HCT116 (cell line): ENCODE measurements at regions not wholly inside any gene's neighbourhood (a gene's known extent, or its start where the extent isn't known, plus 50 kb on each side); places are given as distances from the start of the nearest gene placed in this dataset.

Source experiments
- ATAC-seq: fragments of 200-7000 bp; cut with Tn5 transposase; 2 replicates; pipeline ENCODE4 v1.9.1; 2020; ENCODE audit warnings: mild to moderate bottlenecking, moderate library complexity
- BruUV-seq: library from RNA; stranded (reverse); fragments of 400-500 nt; replicated peaks from 2 replicates; lab custom pipeline; 2021; lab: Mats Ljungman, UMichigan
- CTCF ChIA-PET: fragments of 300-600 bp; sonication (Branson Sonifier 250); formaldehyde crosslinking; loops from one replicate; lab custom pipeline; 2021; ENCODE audit warnings: antibody characterized with exemption; lab: Charles Lee
- POLR2A ChIA-PET: fragments of 300-600, 350-600 bp; sonication (Branson Sonifier 250); formaldehyde crosslinking; loops from one replicate; lab custom pipeline; 2021; ENCODE audit warnings: antibody characterized with exemption; lab: Charles Lee
- RAD21 ChIA-PET, 2 experiments: fragments of 300-600 bp; sonication (Branson Sonifier 250); formaldehyde crosslinking; loops; one replicate each; lab custom pipeline; 2023; ENCODE audit warnings: low total read pairs in 2 of 2; ENCODE audit not compliant: uncharacterized antibody in 2 of 2, unreplicated experiment in 2 of 2, low non-redundant PET in 1 of 2; lab: Charles Lee
- DNase-seq: peaks from one replicate; pipeline ENCODE4 v3.0.0-alpha.2; 2010; ENCODE audit warnings: low read depth, low spot score
- H2AFZ ChIP-seq: fragments of 200-600 bp; shearing (Covaris generic), sonication (generic); 2 replicates; pipeline ENCODE4 v1.6.1; 2017; ENCODE audit warnings: low read depth, mixed run types, mixed read lengths, antibody characterized with exemption, low read length; ENCODE audit not compliant: poor library complexity, severe bottlenecking
- H3K27ac ChIP-seq: 2 replicates; pipeline ENCODE4 v1.5.1; 2012; ENCODE audit warnings: low read depth, low read length
- H3K27me3 ChIP-seq: fragments of 200-600 bp; sonication (generic); 2 replicates; pipeline ENCODE4 v1.6.1; 2016; ENCODE audit warnings: mixed run types, low read length, mixed read lengths; ENCODE audit not compliant: insufficient read depth
- H3K36me3 ChIP-seq, 2 experiments: fragments of 200-500 bp in 1 of 2; fragments of 200-600 bp in 1 of 2; sonication (Bioruptor generic) in 1 of 2; sonication (generic) in 1 of 2; 2 replicates each; pipeline versions ENCODE4 v1.5.1 to v1.6.1; 2014 to 2016; ENCODE audit warnings: low read length in 2 of 2, inconsistent platforms in 1 of 2, mixed read lengths in 1 of 2, mixed run types in 1 of 2; ENCODE audit not compliant: insufficient read depth in 2 of 2, control insufficient read depth in 1 of 2
- H3K4me1 ChIP-seq, 2 experiments: fragments of 200-600 bp in 1 of 2; sonication (generic) in 1 of 2; 2 replicates each; pipeline versions ENCODE4 v1.5.1 to v1.6.1; 2012 to 2017; ENCODE audit warnings: low read length in 2 of 2, inconsistent platforms in 1 of 2, mild to moderate bottlenecking in 1 of 2, mixed read lengths in 1 of 2, mixed run types in 1 of 2, moderate library complexity in 1 of 2; ENCODE audit not compliant: insufficient read depth in 2 of 2, control insufficient read depth in 1 of 2
- H3K4me2 ChIP-seq: fragments of 200-600 bp; sonication (generic); 2 replicates; pipeline ENCODE4 v1.6.1; 2017; ENCODE audit warnings: mixed run types, low read length, mixed read lengths
- H3K4me3 ChIP-seq, 2 experiments: fragments of 200-600 bp in 1 of 2; sonication (generic) in 1 of 2; replicated peaks in 1 of 2; 2 replicates each; pipeline ENCODE4 v1.5.1; 2011 to 2016; ENCODE audit warnings: low read length in 2 of 2, control low read depth in 1 of 2, low read depth in 1 of 2, mild to moderate bottlenecking in 1 of 2, mixed read lengths in 1 of 2, mixed run types in 1 of 2
- H3K79me2 ChIP-seq: fragments of 200-600 bp; sonication (generic); 2 replicates; pipeline ENCODE4 v1.6.1; 2017; ENCODE audit warnings: mild to moderate bottlenecking, mixed run types, low read length, moderate library complexity, mixed read lengths; ENCODE audit not compliant: insufficient read depth
- H3K9ac ChIP-seq: fragments of 200-600 bp; sonication (generic); 2 replicates; pipeline ENCODE4 v1.6.1; 2016; ENCODE audit warnings: low read length, mixed read lengths
- H3K9me2 ChIP-seq: fragments of 200-600 bp; sonication (generic), shearing (Covaris generic); 2 replicates; pipeline ENCODE4 v1.6.1; 2017; ENCODE audit warnings: mixed run types, mild to moderate bottlenecking, moderate library complexity; ENCODE audit not compliant: insufficient read depth
- H3K9me3 ChIP-seq, 2 experiments: fragments of 200-500 bp in 1 of 2; fragments of 200-600 bp in 1 of 2; sonication (Bioruptor generic) in 1 of 2; sonication (generic) in 1 of 2; 2 replicates each; pipeline ENCODE4 v1.6.1; 2014 to 2017; ENCODE audit warnings: low read length in 2 of 2, mixed read lengths in 2 of 2, inconsistent platforms in 1 of 2, low read depth in 1 of 2, mild to moderate bottlenecking in 1 of 2, mixed run types in 1 of 2, moderate library complexity in 1 of 2; ENCODE audit not compliant: control insufficient read depth in 1 of 2, insufficient read depth in 1 of 2
- H4K20me1 ChIP-seq: fragments of 200-600 bp; sonication (generic), shearing (Covaris generic); 2 replicates; pipeline ENCODE4 v1.6.1; 2017; ENCODE audit warnings: mixed run types, mild to moderate bottlenecking, moderate library complexity; ENCODE audit not compliant: insufficient read depth
- CBX3 ChIP-seq: IDR thresholded peaks from 2 replicates; pipeline ENCODE4 v1.6.1; 2012; ENCODE audit warnings: low read depth
- EGR1 ChIP-seq: IDR thresholded peaks from 2 replicates; pipeline ENCODE4 v1.6.1; 2012; ENCODE audit warnings: low read depth
- ELF1 ChIP-seq: IDR thresholded peaks from 2 replicates; pipeline ENCODE4 v1.6.1; 2012; ENCODE audit warnings: low read depth, borderline replicate concordance
- POLR2A ChIP-seq: IDR thresholded peaks from 2 replicates; pipeline ENCODE4 v1.7.0; 2011; ENCODE audit warnings: borderline replicate concordance; ENCODE audit not compliant: insufficient read depth, insufficient read length; ENCODE audit errors: extremely low read depth
- TCF7L2 ChIP-seq: IDR thresholded peaks from 2 replicates; pipeline ENCODE4 v1.7.0; 2011; ENCODE audit warnings: borderline replicate concordance, inconsistent platforms; ENCODE audit not compliant: insufficient read depth, insufficient read length; ENCODE audit errors: extremely low read depth
- YY1 ChIP-seq: IDR thresholded peaks from 2 replicates; pipeline ENCODE4 v1.6.1; 2011; ENCODE audit warnings: low read length, low read depth, moderate library complexity, mild to moderate bottlenecking; ENCODE audit not compliant: insufficient replicate concordance; ENCODE audit errors: extremely low read depth
- ZBTB33 ChIP-seq: IDR thresholded peaks from 2 replicates; pipeline ENCODE4 v1.6.1; 2011; ENCODE audit warnings: mild to moderate bottlenecking, low read length, moderate library complexity; ENCODE audit not compliant: insufficient replicate concordance; ENCODE audit errors: extremely low read depth
- intact Hi-C: fragments of 100-400 bp; cut with micrococcal nuclease; formaldehyde crosslinking; loops from 2 replicates; pipeline ENCODE4 v1.10.0; 2022
- TF ChIP-seq, protein P1 (sequence below), 3 experiments: fragments of 200-600 bp in 1 of 3; sonication (generic) in 1 of 3; IDR thresholded peaks in 2 of 3; conservative IDR thresholded peaks in 1 of 3; 2 replicates each; pipeline ENCODE4 v1.5.1; 2012 to 2017; ENCODE audit warnings: low read depth in 2 of 3, low read length in 2 of 3, antibody characterized with exemption in 1 of 3, borderline replicate concordance in 1 of 3, control low read depth in 1 of 3, mild to moderate bottlenecking in 1 of 3, mixed read lengths in 1 of 3, mixed run types in 1 of 3, moderate library complexity in 1 of 3; ENCODE audit not compliant: insufficient read depth in 1 of 3
- TF ChIP-seq, protein P2 (sequence below): IDR thresholded peaks from 2 replicates; pipeline ENCODE4 v1.6.1; 2012; ENCODE audit warnings: low read depth

DNA sequence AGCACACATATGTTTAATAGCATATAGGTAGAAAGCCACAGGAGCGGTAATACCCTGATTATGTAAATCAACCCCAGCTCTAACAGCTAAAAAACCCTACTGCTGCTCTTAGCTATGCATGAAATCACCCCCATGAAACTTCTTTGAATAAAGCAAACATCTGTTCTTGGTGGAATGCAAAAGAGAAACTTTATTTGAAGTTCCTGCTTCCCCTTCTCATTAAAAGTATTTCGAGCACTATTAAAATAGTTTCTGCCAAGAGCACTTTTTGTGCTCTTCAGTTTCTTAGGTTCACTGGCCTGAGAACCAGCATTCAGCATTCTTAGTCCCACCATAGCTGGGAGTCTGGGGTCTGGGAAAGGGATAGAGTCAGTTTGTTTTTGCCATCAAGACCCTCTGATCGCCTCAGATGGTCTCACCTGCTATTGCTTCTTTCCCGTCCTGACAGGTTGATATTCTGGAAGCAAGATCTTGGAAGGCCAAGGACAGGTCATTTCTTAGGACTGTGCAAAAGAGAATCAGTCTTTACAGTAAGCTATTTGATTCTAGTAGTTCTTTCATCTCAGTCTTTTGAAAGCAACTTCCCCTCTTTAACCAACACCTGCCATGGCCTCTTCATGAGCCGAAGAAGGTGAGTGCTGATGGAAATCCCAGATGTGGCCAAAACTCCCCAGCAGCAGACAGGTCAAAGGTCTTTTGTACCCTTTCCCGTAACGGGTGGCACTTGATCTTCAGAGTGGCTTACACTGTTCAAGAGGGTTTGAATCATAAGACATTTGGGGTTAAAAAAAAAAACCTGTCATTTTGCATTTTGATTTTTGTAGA lies 76.5 kb upstream of the TMEM170B start:
- no peak overlapping the region for H3K4me3 ChIP-seq
- no peaks in the 10 kb centered on the region for H3K79me2 ChIP-seq
- no peak for ATAC-seq
- H4K20me1 ChIP-seq, result no peaks in the 10 kb centered on the region
- no peaks in the 10 kb centered on the region for H3K27me3 ChIP-seq
- ChIA-PET POLR2A (no interaction called here), RAD21 (no interaction called here), CTCF (no interaction called here)
- H3K4me2 ChIP-seq, result no peak overlapping the region
- no peak overlapping the region for H2AFZ ChIP-seq
- H3K9me2 ChIP-seq, result no peaks in the 10 kb centered on the region
- DNase-seq, result no peak
- H3K4me1 ChIP-seq, result no peaks in the 10 kb centered on the region
- TF ChIP-seq CBX3 (no peak), POLR2A (no peak)
- H3K9ac ChIP-seq, result no peak overlapping the region
- H3K9me3 ChIP-seq, result no peaks in the 10 kb centered on the region
- no peaks in the 10 kb centered on the region for H3K36me3 ChIP-seq
- intact Hi-C loops, result no loop called here
- no peak overlapping the region for H3K27ac ChIP-seq
- BruUV-seq, result no TSS peak

- BruUV-seq, result no TSS peak
- no peaks in the 10 kb centered on the region for H3K27me3 ChIP-seq
- DNase-seq (no peak), ATAC-seq (no peak)
- H3K9me2 ChIP-seq, result no peaks in the 10 kb centered on the region
- no peak overlapping the region for H3K4me2 ChIP-seq
- no peak overlapping the region for H3K27ac ChIP-seq
- H4K20me1 ChIP-seq, result no peaks in the 10 kb centered on the region
- RAD21 ChIA-PET, result no interaction called here
- no peaks in the 10 kb centered on the region for H3K4me1 ChIP-seq
- intact Hi-C loops, result no loop called here
- H3K9me3 ChIP-seq, result no peaks in the 10 kb centered on the region
- no peak overlapping the region for H2AFZ ChIP-seq
- H3K9ac ChIP-seq, result no peak overlapping the region
- CTCF ChIA-PET, result no interaction called here
- POLR2A ChIA-PET, result no interaction called here
- H3K4me3 ChIP-seq, result no peak overlapping the region
- H3K36me3 ChIP-seq, result no peaks in the 10 kb centered on the region
- no peaks in the 10 kb centered on the region for H3K79me2 ChIP-seq
- TF ChIP-seq, protein P1, sequence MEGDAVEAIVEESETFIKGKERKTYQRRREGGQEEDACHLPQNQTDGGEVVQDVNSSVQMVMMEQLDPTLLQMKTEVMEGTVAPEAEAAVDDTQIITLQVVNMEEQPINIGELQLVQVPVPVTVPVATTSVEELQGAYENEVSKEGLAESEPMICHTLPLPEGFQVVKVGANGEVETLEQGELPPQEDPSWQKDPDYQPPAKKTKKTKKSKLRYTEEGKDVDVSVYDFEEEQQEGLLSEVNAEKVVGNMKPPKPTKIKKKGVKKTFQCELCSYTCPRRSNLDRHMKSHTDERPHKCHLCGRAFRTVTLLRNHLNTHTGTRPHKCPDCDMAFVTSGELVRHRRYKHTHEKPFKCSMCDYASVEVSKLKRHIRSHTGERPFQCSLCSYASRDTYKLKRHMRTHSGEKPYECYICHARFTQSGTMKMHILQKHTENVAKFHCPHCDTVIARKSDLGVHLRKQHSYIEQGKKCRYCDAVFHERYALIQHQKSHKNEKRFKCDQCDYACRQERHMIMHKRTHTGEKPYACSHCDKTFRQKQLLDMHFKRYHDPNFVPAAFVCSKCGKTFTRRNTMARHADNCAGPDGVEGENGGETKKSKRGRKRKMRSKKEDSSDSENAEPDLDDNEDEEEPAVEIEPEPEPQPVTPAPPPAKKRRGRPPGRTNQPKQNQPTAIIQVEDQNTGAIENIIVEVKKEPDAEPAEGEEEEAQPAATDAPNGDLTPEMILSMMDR (IDR thresholded peaks at IDR 0.05 in 2 of 3, conservative IDR thresholded peaks at IDR 0.05 in 1 of 3; ENCODE audit: borderline replicate concordance in 1 of 3, insufficient read depth in 1 of 3, low read depth in 2 of 3, low read length in 2 of 3), result no peak
- TF ChIP-seq, protein P2, sequence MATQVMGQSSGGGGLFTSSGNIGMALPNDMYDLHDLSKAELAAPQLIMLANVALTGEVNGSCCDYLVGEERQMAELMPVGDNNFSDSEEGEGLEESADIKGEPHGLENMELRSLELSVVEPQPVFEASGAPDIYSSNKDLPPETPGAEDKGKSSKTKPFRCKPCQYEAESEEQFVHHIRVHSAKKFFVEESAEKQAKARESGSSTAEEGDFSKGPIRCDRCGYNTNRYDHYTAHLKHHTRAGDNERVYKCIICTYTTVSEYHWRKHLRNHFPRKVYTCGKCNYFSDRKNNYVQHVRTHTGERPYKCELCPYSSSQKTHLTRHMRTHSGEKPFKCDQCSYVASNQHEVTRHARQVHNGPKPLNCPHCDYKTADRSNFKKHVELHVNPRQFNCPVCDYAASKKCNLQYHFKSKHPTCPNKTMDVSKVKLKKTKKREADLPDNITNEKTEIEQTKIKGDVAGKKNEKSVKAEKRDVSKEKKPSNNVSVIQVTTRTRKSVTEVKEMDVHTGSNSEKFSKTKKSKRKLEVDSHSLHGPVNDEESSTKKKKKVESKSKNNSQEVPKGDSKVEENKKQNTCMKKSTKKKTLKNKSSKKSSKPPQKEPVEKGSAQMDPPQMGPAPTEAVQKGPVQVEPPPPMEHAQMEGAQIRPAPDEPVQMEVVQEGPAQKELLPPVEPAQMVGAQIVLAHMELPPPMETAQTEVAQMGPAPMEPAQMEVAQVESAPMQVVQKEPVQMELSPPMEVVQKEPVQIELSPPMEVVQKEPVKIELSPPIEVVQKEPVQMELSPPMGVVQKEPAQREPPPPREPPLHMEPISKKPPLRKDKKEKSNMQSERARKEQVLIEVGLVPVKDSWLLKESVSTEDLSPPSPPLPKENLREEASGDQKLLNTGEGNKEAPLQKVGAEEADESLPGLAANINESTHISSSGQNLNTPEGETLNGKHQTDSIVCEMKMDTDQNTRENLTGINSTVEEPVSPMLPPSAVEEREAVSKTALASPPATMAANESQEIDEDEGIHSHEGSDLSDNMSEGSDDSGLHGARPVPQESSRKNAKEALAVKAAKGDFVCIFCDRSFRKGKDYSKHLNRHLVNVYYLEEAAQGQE, result no peak
- TF ChIP-seq ZBTB33 (no peak), ELF1 (no peak), EGR1 (no peak), TCF7L2 (no peak), YY1 (no peak)
Observed at GRCh38 chr6:11460001-11460668, 77.4 kb upstream of the TMEM170B start.
